Epidermal melanocyte (primary cell): ENCODE measurements at regions not wholly inside any gene's neighbourhood (a gene's known extent, or its start where the extent isn't known, plus 50 kb on each side); places are given as distances from the start of the nearest gene placed in this dataset.

Source experiments
- DNase-seq: peaks from one replicate; pipeline ENCODE4 v3.0.0; 2011; ENCODE audit warnings: low spot score; ENCODE audit not compliant: insufficient read length

DNA sequence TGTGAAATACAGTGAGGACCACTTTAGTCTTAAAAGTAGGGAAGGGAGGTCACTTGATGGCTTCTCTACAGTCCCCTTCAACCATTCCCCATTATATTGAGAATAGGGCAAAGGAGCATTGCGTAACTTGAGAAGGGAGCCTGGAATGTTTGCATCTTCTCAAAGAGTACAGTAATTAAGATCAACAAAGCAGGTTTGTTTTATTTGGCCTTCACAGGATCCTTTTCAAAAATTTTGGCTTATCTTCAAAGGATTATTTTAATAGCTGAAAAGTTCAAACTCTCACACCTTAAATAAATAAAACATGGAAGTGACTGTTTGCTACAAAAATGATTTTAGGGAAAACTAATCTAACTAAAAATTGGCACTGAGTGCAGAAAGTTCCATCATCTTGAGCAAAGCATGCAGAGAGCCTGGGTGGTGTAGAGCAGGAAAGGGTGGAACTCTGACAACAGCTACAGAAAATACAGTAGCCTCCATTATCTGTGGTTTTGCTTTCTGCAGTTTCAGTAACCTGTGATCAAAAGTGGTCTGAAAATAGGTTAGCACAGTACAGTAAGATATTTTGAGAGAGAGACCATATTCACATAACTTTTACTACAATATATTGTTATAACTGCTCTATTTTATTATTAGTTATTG is 214.0 kb downstream of the MDFIC start:
- DNase-seq: no peak

DNA sequence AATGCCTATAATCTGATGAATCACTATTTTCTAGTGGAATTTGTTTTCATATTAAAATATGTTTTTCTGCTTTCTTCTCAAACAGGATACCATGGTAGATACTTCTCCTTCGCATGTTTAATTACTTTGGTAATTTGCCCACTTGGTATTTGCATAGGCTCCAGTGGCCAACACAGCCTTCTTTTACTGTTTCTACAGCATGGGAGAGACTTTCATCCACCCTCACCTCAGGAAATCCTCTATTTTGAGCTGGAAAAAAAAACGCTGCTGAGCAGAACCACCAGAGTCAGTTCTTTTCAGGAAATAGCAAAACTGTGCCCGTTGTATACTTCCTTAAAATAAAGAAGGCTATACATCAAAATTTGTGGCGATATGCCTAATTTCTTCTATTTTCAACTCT is 213.3 kb downstream of the MDFIC start:
- no peak for DNase-seq

DNA sequence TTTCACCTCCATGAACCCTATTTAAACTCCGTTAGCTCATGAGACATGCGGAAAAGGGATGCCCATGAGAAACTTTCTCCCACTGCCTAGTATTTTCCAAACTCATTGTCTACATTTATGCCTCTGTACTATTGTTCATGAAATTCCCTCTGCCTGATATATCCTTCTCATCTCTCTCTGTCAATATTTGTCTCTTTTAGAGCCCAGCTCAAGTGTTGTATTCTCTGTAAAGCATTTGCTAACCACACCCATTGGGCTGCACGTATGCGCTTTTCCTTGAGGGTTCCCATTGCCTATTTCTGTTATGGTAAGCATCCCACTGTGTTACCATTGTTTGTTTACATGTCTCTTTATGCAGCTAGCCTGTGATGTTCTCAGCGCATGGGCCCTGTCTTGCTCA is 211.4 kb downstream of the MDFIC start:
- no peak for DNase-seq

DNA sequence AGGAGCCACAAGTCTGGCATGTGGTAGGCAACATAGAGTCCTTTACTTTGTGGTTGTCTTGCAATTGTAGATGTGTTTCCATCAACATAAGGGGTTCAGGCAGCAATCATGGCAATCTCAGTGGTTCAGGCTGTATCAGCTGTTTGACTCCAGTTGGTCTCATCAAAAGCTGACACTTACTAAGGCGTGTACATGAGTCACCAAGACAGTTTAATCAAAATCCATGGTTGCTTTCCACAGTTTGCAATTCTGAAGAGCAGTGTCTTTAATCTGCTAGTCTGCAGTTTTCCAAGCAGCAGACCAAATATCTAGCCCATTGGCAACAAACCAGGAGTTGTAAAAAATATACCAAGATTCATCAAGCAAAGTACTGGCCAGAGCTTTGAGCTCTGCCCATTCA is 210.2 kb downstream of the MDFIC start:
- DNase-seq: no peak

DNA sequence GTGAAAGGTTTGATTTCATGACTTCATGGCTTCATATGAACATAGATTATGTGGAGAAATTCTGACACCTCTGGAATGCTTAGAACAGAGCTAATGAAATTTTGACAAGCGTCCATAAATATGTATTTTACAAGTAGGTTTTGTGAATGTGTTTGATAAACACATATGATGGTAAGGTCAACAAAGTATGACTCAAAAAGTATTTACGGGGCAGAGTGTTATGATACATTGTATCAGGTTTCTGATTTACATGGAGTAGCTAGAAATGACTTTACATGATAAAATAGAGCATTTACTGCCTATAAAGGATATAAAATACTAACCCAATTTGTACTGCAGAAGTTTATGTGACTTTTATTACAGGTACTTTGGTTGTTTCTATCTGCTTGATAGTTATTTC is 206.3 kb downstream of the MDFIC start:
- DNase-seq: no peak

DNA sequence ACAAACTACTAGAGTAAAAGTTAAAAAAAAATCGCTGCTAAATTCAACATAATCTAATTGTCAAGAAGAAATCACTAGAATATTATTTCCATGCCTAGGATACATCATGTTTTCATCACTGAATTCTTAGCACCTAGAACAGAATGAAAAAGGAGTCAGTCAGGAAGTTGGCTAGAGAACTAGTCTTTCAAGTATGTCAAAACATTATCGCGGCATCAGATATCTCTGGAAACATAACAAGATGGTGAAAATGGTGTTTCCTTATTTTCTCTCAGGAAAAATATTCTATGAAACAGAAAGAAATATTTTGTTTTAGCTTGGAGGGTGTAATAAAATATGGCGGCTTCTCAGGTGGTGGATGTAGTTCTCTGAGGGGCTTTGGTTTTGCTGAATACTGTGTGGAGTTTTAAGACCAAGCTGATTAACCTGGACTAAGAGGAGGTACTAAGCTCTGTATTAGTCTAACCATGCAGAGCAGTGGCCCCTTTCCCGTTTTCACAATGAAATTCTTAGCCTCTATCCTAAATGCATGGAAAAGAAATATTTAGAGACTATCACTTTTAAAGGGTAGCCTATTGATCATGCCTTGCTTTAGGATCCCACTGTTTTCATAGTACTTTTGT is 205.6 kb downstream of the MDFIC start:
- no peak for DNase-seq

DNA sequence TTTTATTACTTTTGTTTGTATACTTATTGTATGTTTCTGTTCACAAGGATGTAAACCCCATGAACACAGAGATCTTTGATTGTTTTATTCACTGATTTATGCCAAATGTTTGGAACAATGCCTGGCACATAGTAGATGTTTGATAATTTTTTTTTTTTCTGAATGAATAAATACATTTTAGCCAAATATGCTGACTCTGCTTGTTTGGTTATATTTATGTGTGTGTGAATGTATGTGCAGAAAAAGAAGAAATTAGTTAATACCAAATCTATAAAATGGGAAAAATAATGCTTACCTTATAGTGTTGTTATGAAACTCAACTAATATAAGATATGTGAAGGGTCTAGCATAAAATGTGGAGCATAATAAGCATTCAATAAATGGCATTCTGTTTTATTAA is 203.9 kb downstream of the MDFIC start:
- DNase-seq: no peak

DNA sequence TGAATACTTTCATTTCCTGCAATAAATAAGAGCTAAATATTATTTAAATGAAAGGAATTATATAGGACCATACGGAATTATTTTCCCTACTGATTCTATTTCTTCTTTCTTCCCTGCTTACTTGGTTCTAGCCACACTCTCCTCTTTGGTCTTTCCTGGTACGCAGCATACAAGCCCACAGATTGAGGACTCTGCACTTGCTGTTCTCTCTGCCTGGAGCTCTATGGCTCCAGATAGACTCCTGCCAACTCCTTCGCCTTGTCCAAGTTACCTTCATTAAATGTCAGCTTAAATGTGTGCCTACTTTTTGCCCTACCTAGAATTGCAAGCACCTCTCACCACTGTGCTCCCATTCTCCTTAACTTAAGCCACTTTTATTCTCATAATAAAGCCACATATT is 203.4 kb downstream of the MDFIC start:
- no peak for DNase-seq

DNA sequence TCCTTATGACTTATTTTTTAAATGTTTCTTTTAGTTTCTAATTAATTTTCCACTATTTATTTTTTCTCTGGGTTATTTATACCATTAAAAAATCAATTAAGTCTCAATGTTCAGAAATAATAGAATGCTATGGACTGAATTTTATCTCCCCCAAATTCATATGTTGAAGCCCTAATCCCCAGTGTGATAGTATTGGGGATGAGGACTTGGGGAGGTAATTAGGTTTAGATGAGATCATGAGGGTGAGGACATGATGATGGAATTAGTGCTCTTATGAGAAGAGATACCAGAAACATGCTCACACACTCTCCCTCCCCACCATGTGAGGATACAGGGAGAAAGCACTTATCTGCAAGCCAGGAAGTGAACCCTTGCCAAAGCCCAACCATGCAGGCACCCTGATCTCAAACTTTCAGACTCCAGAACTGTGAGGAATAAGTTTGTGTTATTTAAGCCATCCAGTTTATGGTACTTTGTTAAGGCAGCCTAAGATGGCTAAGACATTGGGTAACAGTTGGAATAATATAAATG is 202.6 kb downstream of the MDFIC start:
- no peak for DNase-seq

DNA sequence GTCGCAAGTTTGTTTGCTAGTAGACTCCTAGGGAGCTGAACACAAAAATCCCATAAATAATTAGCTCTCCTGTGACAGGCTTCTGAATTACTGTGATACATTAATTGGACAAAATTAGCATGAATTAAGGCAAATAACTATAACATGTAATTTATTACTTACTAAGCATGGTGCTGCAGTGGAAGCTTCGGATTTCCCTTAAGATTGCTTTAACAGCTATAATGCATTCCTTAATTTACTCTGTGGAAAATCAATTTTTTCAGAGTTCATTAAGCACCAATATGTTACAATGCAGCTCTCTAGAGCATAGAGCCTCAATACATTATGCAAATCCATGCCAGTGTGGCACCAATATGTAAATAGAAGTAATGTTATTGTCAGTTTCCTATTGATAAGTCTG is 201.5 kb downstream of the MDFIC start:
- DNase-seq: no peak

DNA sequence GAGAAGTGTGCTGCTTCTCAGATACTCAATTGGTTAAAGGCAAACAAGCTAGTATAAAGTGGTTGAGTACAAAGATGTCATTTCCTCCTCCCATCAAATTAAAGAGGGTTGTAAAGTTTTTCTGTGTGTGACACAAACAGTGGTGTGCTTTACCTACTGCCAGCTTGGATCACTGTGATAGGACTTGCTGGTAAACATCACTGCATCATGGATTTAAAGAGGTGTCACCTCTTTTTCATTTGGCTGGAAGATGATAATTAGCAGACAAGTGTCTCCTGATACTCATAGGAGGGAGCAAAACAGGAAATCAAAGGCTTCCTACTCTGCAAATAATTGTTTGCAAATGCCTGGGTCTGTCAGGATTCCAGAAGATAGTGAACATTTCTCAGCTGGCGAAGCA is 200.5 kb downstream of the MDFIC start:
- no peak for DNase-seq

DNA sequence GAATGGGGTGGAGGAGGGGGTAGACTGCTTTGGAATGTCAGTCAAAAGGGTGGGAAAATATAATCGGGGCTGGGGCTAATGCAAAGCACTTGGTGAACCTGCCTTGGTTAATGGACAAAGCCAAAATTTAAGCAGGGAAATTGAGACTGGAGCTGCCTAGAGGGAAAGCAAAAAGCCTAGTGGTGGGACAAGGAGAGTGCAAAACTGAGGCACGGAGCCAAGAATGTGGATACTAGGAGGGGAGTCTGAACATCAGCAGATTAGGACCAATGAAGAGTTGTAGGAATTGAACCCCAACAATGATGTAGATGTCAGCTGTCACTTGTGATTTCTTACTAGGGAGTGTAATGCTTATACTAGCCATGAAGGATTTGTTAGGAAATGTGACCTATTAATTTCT is 195.9 kb downstream of the MDFIC start:
- no peak for DNase-seq

DNA sequence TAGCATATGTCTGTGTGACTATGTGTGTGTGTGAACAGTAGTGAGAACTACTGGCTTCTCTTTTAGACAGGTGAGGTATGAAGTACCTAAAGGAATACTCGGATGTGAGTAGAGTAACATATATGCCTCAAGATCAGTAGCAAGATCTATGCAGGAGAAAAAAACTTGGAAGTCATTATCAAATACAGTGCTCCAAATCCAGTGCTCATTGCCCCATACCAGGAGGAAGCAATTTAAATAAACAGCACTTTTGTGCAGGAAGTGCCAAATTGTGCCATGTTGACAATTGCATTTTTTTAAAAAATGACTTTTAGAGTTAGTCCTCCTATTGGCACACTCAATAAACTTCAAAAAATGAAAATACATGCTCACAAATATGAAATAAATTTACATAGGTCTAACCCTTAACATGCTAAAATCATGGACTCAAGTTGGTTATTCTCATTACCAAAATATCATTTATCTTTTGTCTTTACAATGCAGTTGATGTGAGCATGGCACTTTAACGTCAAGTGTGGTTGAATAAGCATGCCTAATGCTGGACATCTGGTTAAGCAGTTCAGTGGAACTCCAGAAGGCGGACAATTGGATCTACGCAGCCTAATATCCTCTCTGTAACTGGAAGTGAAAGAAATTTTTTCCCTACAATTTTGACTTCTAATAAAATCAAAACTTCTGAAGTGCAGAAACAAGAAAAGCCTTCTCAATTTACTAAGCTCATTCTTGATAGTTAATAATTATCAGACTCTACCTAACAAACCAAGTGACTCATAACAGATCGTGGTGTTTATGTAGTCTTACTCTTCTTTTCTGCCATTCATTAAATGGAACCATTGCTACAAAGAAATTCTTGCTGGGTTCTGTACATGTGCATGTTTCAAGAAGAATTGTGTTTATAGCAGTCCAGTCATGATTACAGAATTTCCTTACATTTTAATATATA is 195.2 kb downstream of the MDFIC start:
- no peak for DNase-seq

DNA sequence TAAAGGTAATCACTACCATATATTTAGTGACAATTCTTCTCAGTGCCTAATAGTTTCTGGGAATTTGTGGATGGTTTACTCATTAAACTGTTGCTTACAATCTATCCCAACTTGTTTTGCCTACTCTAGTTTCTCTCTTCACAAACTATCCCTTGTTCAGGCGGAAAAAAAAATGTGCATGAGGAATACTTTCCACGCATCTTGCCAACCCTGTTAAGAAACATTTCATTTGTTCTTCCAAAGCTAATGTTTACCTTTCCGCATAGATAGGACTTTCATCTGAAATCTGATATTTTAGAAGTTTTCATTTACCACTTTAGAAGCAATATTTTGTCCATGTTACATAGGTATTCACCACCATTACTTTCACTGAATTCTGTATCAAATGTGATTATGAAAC is 191.9 kb downstream of the MDFIC start:
- no peak for DNase-seq

DNA sequence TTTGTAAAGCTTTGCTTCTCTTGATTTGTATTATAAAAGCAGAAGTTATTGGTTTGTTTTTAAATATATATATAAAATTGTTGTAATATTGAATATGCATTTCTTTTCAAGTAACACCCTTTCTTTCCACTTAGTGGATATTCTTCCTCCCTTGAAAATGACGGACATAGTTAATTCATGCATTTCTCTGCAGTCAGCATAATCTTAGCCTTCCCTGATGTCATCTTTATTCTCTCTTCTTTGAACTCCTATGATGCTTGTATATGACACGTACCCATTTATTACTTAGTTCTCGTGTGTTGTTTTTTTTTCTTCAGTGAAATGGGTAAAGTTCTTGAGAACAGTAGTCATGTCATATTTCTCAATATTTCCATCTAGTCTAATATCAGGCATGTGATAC is 191.2 kb downstream of the MDFIC start:
- no peak for DNase-seq

DNA sequence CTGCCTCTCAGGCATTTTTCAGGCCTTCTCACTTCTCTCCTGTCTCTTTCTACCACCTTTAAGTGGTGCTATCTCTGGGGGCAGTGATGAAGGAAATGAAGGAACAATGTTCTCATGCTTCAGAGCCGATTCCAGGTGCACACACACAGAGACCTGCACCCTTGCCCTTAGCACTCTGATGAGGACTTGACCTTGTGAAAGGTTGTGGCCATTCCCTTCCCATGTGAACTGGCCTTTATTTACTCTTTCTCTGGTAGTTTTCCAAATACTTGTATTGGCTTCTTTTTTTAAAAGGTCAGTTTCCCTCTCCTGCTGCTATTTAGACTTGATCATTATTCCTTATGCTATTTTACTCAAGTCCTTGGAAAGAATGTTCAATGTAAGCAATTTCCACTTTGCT is 188.6 kb downstream of the MDFIC start:
- no peak for DNase-seq

DNA sequence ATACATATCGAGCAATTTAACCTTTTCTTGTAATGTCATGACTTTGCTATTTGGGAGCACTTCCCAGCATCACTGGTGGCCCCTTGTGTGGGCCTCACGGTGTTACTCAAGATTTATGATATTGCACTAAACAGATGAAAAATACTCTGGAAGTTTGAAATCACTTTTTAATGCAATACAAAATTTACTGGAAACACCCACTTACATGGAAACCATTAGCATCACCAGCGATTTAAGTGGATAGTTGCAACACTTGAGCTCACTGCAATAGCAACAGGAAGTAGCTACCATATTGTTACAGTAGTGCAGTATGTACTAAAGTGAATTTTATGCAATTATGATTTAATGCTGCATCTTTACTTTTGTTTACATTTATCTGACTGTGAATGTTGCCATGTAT is 184.4 kb downstream of the MDFIC start:
- no peak for DNase-seq

DNA sequence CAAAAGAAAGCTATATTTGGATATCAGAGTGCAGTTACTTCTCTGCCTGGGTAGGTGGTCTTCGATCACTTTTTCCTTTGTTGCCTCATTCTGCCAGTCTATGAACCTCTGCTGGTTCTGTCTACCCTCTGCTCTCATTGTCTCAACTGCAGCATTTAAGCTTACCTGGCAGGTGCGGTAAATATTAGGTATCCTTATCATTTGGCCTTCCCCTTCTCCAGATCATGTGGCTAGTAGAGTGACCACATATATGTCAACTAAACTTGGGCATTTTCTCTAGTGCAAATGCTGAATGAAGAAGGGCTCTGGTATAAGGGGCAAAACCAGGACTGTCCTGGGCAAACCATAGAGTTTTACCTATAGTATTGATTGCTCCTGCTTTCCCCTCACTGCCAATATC is 180.8 kb downstream of the MDFIC start:
- DNase-seq: no peak

DNA sequence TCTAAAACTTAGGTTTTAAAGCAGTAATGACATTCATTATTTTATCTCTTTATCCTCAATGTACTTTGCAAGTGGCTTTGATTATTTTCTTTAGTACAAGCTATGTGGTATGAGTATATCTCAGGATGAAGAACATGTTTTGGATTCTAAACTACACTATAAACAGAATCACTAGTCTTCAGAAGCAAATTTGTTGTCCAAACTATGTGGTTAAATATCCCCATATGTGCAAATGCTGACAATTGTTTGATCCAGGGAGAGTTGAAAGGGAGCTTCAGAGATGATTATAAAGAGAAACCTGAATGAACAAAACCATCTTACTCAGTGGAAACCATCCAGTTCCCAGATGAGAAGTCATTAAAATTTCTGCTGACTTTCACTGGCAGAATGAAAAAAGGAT is 179.3 kb downstream of the MDFIC start:
- DNase-seq: no peak

DNA sequence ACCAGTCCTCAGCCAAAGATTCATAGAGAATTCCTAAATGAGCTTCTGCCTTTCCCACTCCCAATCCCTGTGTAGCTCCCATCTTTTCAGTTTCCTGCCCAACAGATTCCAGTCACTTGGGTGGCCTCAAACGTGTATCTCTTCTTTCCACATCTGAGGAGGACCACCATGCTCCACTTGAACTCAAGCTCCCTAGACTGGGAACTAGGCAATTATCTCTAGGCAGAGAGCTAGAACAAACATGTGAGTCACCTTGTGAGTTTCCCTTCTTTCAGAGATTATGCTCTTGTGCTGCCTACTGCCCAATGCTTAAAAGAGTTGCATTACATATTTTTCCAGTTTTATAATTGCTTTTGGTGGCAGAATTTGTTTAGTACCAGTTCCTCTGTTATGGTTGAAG is 178.0 kb downstream of the MDFIC start:
- no peak for DNase-seq

DNA sequence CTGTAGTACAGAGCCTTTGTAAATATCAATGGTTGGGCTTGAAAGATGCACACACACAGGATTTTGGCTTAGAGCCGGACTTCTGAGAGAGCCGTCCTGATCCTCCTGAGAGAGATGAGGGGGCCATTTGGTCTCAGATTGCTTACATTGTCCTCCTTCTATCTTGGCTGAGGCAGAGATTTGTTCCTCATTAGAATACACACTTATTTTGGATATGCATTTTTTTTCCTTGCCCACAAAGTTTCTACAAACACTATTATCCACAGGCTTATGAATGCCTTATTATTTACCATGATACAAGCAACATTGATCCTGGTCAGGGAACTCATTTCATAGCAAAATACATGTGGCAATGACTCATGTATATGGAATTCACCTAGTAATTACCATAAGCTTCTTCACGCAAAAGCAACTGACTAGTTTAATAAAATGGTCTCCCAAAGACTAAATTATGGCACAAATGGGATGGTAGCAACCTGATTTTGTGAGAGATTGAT is 175.3 kb downstream of the MDFIC start:
- DNase-seq: peak; percentile 25

DNA sequence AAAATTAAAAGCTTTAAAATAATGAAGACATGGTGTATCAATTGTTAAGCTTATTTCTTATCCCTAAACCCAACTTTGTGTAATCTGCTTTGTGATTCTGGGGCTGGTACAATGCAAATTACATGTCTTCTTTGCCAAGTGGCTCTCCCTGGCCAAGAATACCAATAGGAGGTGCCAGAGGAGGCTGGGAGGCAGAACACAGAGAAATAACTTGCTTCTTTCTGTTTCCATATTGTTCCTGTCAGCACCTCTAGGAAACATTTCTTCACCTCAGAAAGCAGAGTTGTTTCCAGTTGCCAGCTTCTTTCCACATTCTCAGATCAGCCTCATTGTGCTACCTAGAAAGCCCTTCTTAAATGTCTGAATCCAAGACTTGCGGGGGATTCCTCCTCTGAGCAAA is 174.4 kb downstream of the MDFIC start:
- no peak for DNase-seq
